Gastroesophageal sphincter (tissue), 4 donors: ENCODE measurements at regions not wholly inside any gene's neighbourhood (a gene's known extent, or its start where the extent isn't known, plus 50 kb on each side); places are given as distances from the start of the nearest gene placed in this dataset.

Source experiments
- ATAC-seq: fragments of 150-250 bp; one replicate; pipeline ENCODE4 v1.9.1; 2016; ENCODE audit warnings: mild to moderate bottlenecking, moderate library complexity
- H3K27ac ChIP-seq, 4 donors: fragments of 200-600 bp; sonication (generic) in 3 of 4; 1 replicate in 3 of 4; 2 replicates in 1 of 4; pipeline ENCODE4 v1.5.1; 2016 to 2019
- H3K27me3 ChIP-seq: fragments of 200-600 bp; sonication (generic); one replicate; pipeline ENCODE4 v1.5.1; 2019
- H3K36me3 ChIP-seq, 2 donors: fragments of 200-600 bp; sonication (generic); one replicate each; pipeline ENCODE4 v1.5.1; 2019; ENCODE audit warnings: control low read depth in 1 of 2
- H3K4me1 ChIP-seq, 3 donors: fragments of 200-600 bp; sonication (generic); 1 replicate in 2 of 3; 2 replicates in 1 of 3; pipeline ENCODE4 v1.5.1; 2016 to 2019; ENCODE audit warnings: control low read depth in 2 of 3
- H3K4me3 ChIP-seq, 2 donors: fragments of 200-600 bp; sonication (generic); one replicate each; pipeline ENCODE4 v1.5.1; 2019; ENCODE audit warnings: mild to moderate bottlenecking in 1 of 2, moderate library complexity in 1 of 2
- H3K9me3 ChIP-seq, 3 donors: fragments of 200-600 bp; sonication (generic); one replicate each; pipeline ENCODE4 v1.5.1; 2017 to 2019; ENCODE audit warnings: control low read depth in 2 of 3
- CTCF ChIP-seq, 4 experiments: fragments of 200-600 bp in 2 of 4; fragments of 450-650 bp in 2 of 4; sonication (generic) in 1 of 4; IDR thresholded peaks; one replicate each; pipeline ENCODE4 v1.5.1; 2017 to 2019; ENCODE audit warnings: antibody characterized with exemption in 4 of 4, mild to moderate bottlenecking in 2 of 4, moderate library complexity in 2 of 4
- EP300 ChIP-seq: sonication (generic); formaldehyde crosslinking; IDR thresholded peaks from one replicate; pipeline ENCODE4 v1.6.1; 2017; ENCODE audit warnings: antibody characterized with exemption, mild to moderate bottlenecking
- POLR2A ChIP-seq, 2 donors: fragments of 450-650 bp; IDR thresholded peaks; one replicate each; pipeline ENCODE4 v1.6.1; 2017; ENCODE audit warnings: antibody characterized with exemption in 2 of 2, mild to moderate bottlenecking in 2 of 2, moderate library complexity in 1 of 2
- POLR2AphosphoS5 ChIP-seq: sonication (generic); formaldehyde crosslinking; IDR thresholded peaks from one replicate; pipeline ENCODE4 v1.6.1; 2017; ENCODE audit warnings: antibody characterized with exemption
- WGBS, 2 donors: methylation state at CpG; one replicate each; pipeline ENCODE4 v1.1.5; 2018; ENCODE audit warnings: low coverage in 1 of 2; 5-methylcytosine and 5-hydroxymethylcytosine counted together

GRCh38 chr18:77811503-77811902 is 561.9 kb downstream of the GALR1 start:
- WGBS, 2 donors = 6 to 29% methylated on average over 3 to 5 of the region's 5 CpGs
- H3K27ac ChIP-seq = no peak overlapping the region
- H3K9me3 ChIP-seq = no peaks in the 10 kb centered on the region
- no peaks in the 10 kb centered on the region for H3K36me3 ChIP-seq
- peaks cover 24% of the 10 kb centered on the region for H3K27me3 ChIP-seq
- ATAC-seq = no peak
- TF ChIP-seq POLR2AphosphoS5 (no peak), POLR2A (IDR thresholded peaks at IDR 0.05) (no peak), EP300 (no peak)
- H3K4me1 ChIP-seq = no peaks in the 10 kb centered on the region
- no peak overlapping the region for H3K4me3 ChIP-seq

GRCh38 chr18:77815666-77816338 is 566.2 kb downstream of the GALR1 start:
- Histone ChIP-seq H3K4me3 (no peak overlapping the region), H3K36me3 (no peaks in the 10 kb centered on the region), H3K27ac (no peak overlapping the region), H3K9me3 (no peaks in the 10 kb centered on the region), H3K27me3 (peaks cover 8% of the 10 kb centered on the region), H3K4me1 (no peaks in the 10 kb centered on the region)
- no peak for ATAC-seq
- 60 to 100% methylated on average over 1 to 3 of the region's 3 CpGs for WGBS, 2 donors
- no peak for TF ChIP-seq POLR2A (IDR thresholded peaks at IDR 0.05)
- TF ChIP-seq EP300 = no peak
- TF ChIP-seq CTCF (IDR thresholded peaks at IDR 0.05) = no peak
- no peak for TF ChIP-seq POLR2AphosphoS5

- ATAC-seq = no peak
- Histone ChIP-seq H3K9me3 (no peaks in the 10 kb centered on the region), H3K4me3 (no peak overlapping the region), H3K27me3 (no peaks in the 10 kb centered on the region), H3K27ac (no peak overlapping the region), H3K4me1 (no peaks in the 10 kb centered on the region), H3K36me3 (no peaks in the 10 kb centered on the region)
- no peak for TF ChIP-seq POLR2A (IDR thresholded peaks at IDR 0.05)
- no peak for TF ChIP-seq EP300
- no peak for TF ChIP-seq CTCF (IDR thresholded peaks at IDR 0.05)
- TF ChIP-seq POLR2AphosphoS5 = no peak
- 60 to 90% methylated on average over 1 of the region's 1 CpG for WGBS, 2 donors
Observed at GRCh38 chr18:77818328-77818727, 568.7 kb downstream of the GALR1 start.

GRCh38 chr18:77820472-77820871 is 570.8 kb downstream of the GALR1 start:
- Histone ChIP-seq H3K4me3 (no peak overlapping the region), H3K27ac (no peak overlapping the region), H3K36me3 (no peaks in the 10 kb centered on the region), H3K27me3 (no peaks in the 10 kb centered on the region), H3K9me3 (no peaks in the 10 kb centered on the region), H3K4me1 (no peaks in the 10 kb centered on the region)
- TF ChIP-seq POLR2AphosphoS5 = no peak
- TF ChIP-seq EP300 = no peak
- TF ChIP-seq POLR2A (IDR thresholded peaks at IDR 0.05) = no peak
- TF ChIP-seq CTCF (IDR thresholded peaks at IDR 0.05) = no peak
- WGBS, 2 donors = 62 to 80% methylated on average over 2 of the region's 14 CpGs
- ATAC-seq = no peak

GRCh38 chr18:77821892-77822291 is 572.2 kb downstream of the GALR1 start:
- ATAC-seq = no peak
- no peaks in the 10 kb centered on the region for H3K4me1 ChIP-seq
- no peaks in the 10 kb centered on the region for H3K27me3 ChIP-seq
- no peaks in the 10 kb centered on the region for H3K36me3 ChIP-seq
- TF ChIP-seq CTCF (IDR thresholded peaks at IDR 0.05) (no peak), POLR2A (IDR thresholded peaks at IDR 0.05) (no peak), EP300 (no peak), POLR2AphosphoS5 (no peak)
- no peak overlapping the region for H3K4me3 ChIP-seq
- 88 to 100% methylated on average over 3 to 6 of the region's 7 CpGs for WGBS, 2 donors
- no peak overlapping the region for H3K27ac ChIP-seq
- no peaks in the 10 kb centered on the region for H3K9me3 ChIP-seq
